Choroid plexus epithelial cell (primary cell): ENCODE measurements at regions not wholly inside any gene's neighbourhood (a gene's known extent, or its start where the extent isn't known, plus 50 kb on each side); places are given as distances from the start of the nearest gene placed in this dataset.
A peak's percentile ranks its signal among the peaks of the same experiment; 100 is the strongest.
"Not testable (repeated sequence)": the region's sequence is repeated elsewhere in the genome, so short reads cannot be mapped to it uniquely, and the experiment has no call there.

Experiments used
- DNase-seq: peaks from one replicate; pipeline ENCODE4 v3.0.0-alpha.2; 2010; ENCODE audit warnings: low read depth
- H3K4me3 ChIP-seq: 2 replicates; pipeline ENCODE4 v1.5.1; 2011; ENCODE audit warnings: low read depth, mild to moderate bottlenecking, control low read depth, low read length, moderate library complexity
- CTCF ChIP-seq: conservative IDR thresholded peaks from 2 replicates; pipeline ENCODE4 v1.5.1; 2011; ENCODE audit warnings: low read depth, mild to moderate bottlenecking, control low read depth, inconsistent platforms, low read length, moderate library complexity

DNA sequence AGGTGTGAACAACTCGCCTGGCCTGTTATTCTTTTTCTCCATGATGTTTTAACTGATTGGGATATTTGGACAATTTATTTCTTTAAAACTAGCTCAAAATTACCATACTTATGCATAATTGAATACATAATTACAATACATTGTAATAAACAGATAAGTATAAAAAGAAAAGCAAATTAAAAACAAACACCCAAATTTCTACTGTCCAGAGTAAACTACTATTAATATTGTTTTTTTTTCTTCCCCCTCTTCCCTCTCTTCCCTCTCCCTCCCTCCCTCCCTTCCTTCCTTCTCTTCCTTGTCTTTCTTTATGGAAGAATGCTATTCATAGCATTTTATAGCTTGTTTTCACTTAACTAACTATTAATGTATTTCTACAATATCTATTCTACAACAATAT, 117.7 kb upstream of the IVNS1ABP start:
- TF ChIP-seq CTCF: no peak
- H3K4me3 ChIP-seq: no peak overlapping the region
- DNase-seq: no peak

GRCh38 chr1:185433667-185434066, 116.6 kb upstream of the IVNS1ABP start:
- no peak overlapping the region for H3K4me3 ChIP-seq
- DNase-seq: no peak
- no peak for TF ChIP-seq CTCF

GRCh38 chr1:185432948-185433347, 115.9 kb upstream of the IVNS1ABP start:
- no peak for TF ChIP-seq CTCF
- H3K4me3 ChIP-seq: no peak overlapping the region
- no peak for DNase-seq

GRCh38 chr1:185431612-185432011, 114.6 kb upstream of the IVNS1ABP start:
- no peak overlapping the region for H3K4me3 ChIP-seq
- no peak for TF ChIP-seq CTCF
- no peak for DNase-seq

- not testable (repeated sequence) for H3K4me3 ChIP-seq, DNase-seq
These were observed 112.6 kb upstream of the IVNS1ABP start for GRCh38 chr1:185429668-185430067.

GRCh38 chr1:185427776-185428175, 110.7 kb upstream of the IVNS1ABP start:
- DNase-seq: no peak
- TF ChIP-seq CTCF: no peak
- no peak overlapping the region for H3K4me3 ChIP-seq

DNA sequence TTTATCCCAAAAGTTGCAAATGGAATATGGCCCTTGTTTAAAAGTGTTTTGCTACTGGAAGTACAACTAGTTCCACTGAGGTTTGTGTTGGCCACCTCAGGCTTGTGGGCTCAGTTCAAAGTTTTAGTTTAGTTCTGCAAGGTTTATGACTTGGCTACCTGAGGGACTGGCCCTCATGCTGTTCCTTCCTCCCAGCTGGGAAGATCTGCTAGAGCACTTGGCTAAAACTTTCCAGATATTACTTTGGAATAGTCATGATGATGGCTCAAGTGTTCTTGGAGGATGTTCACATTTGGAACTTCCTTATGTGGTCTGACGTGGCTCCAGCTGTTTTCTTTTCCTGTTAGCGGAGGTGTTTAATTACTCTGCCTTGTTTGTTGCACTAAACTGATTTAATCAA, 110.2 kb upstream of the IVNS1ABP start:
- DNase-seq: no peak
- no peak for TF ChIP-seq CTCF
- H3K4me3 ChIP-seq: no peak overlapping the region

- TF ChIP-seq CTCF: no peak
- peak; percentile 15 for DNase-seq
- no peak overlapping the region for H3K4me3 ChIP-seq
These were observed 109.8 kb upstream of the IVNS1ABP start for GRCh38 chr1:185426848-185427247.
